ENCODE measurements at regions not wholly inside any gene's neighbourhood (a gene's known extent, or its start where the extent isn't known, plus 50 kb on each side); places are given as distances from the start of the nearest gene placed in this dataset.

DNA sequence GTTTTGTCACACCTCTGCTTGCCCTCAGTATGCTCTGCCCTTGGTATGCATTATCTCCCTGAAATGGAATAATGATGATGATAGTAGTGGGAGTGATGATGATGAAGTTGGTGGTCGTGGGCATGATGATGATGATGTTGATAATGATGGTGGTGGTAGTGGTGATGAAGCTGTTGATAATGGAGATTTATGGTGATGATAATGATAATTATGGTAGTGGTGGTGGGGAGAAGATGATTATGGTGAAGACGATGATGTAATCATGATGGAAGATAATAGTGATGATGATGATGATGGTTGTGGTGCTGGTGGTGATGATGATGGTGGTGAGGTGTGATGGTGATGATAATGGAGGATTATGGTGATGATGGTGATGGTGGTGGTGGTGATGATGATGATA, 390.1 kb upstream of the EEF2KMT start:
- Histone ChIP-seq H3K4me1 (ENCODE audit: insufficient read depth, low read length) (no peaks in the 10 kb centered on the region), H3K9ac (ENCODE audit: low read depth, low read length) (no peak overlapping the region), H3K36me3 (ENCODE audit: insufficient read depth, low read length) (no peaks in the 10 kb centered on the region), H3K9me3 (ENCODE audit: control insufficient read depth, insufficient read depth, low read length) (no peaks in the 10 kb centered on the region)

DNA sequence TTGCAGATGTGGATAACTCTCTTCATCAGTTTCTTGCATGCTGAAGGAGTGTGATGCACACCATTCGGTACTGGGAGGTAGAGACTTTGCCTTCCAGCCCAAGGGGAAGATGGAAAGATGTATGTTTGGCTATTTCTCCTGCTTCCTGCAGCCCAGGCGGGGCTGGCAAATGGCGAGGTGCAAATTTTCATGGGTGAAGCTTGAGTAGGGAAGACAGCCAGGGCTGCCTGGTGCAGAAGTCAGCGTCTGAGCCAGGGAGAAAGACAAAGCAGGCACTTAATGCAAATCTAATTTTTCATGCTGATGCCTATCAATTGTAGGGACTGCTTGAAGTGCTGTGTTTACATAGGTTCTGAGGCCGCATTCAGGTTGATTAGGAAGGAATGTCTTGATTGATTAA, 384.7 kb upstream of the EEF2KMT start:
- Histone ChIP-seq H3K4me1 (ENCODE audit: insufficient read depth, low read length) (peaks cover 7% of the 10 kb centered on the region; the same call in 1 of the 2 replicates), H3K36me3 (ENCODE audit: insufficient read depth, low read length) (no peaks in the 10 kb centered on the region), H3K9ac (ENCODE audit: low read depth, low read length) (no peak overlapping the region), H3K9me3 (ENCODE audit: control insufficient read depth, insufficient read depth, low read length) (no peaks in the 10 kb centered on the region)

DNA sequence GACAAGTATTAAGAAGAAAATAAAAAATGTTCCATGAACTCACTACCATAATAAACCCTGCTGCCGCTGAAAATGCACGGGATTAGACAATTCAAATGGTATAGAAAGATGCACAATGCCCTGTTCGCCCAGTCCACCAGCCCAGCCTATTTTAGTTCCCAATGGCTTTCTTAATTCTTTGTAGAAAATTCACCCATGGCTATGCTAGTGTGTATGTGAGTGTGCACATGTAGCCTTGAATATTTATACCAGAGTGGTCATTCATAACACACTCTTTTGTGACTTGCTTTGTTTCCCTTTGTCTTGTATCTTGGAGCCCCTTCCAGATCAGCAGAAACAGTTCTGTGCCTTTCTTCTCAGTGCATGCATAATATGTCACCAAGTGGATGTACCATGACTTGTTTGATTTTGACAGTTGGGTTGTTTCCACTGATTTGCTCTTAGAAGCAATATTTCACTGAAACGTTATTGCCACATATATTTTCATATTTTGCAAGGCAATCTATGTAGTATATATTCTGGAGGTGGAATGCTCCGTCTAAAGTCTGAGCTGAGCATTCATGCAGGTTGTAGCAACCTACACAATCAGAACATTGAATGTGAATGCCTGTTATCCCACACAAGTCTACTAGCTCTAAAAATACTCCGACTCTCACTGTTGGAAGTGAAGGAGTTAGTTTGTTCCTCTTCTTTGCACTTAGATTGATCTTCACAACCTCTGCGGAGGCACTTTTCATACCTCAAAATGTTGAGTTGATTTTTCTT, 383.0 kb upstream of the EEF2KMT start:
- H3K9ac ChIP-seq (ENCODE audit: low read depth, low read length), result no peak overlapping the region
- no peaks in the 10 kb centered on the region for H3K9me3 ChIP-seq (ENCODE audit: control insufficient read depth, insufficient read depth, low read length)
- no peaks in the 10 kb centered on the region for H3K36me3 ChIP-seq (ENCODE audit: insufficient read depth, low read length)
- peaks cover 7% of the 10 kb centered on the region; the same call in 1 of the 2 replicates for H3K4me1 ChIP-seq (ENCODE audit: insufficient read depth, low read length)

GRCh38 chr16:5479926-5480325, 382.3 kb upstream of the EEF2KMT start:
- H3K4me1 ChIP-seq (ENCODE audit: insufficient read depth, low read length), result peaks cover 7% of the 10 kb centered on the region; the same call in 1 of the 2 replicates
- H3K9me3 ChIP-seq (ENCODE audit: control insufficient read depth, insufficient read depth, low read length), result no peaks in the 10 kb centered on the region
- no peak overlapping the region for H3K9ac ChIP-seq (ENCODE audit: low read depth, low read length)
- H3K36me3 ChIP-seq (ENCODE audit: insufficient read depth, low read length), result no peaks in the 10 kb centered on the region

- Histone ChIP-seq H3K4me1 (ENCODE audit: insufficient read depth, low read length) (peaks cover 7% of the 10 kb centered on the region; the same call in 1 of the 2 replicates), H3K36me3 (ENCODE audit: insufficient read depth, low read length) (no peaks in the 10 kb centered on the region), H3K9ac (ENCODE audit: low read depth, low read length) (no peak overlapping the region), H3K9me3 (ENCODE audit: control insufficient read depth, insufficient read depth, low read length) (no peaks in the 10 kb centered on the region)
These were observed 380.4 kb upstream of the EEF2KMT start for GRCh38 chr16:5478036-5478435.

- Histone ChIP-seq H3K9ac (ENCODE audit: low read depth, low read length) (no peak overlapping the region), H3K36me3 (ENCODE audit: insufficient read depth, low read length) (no peaks in the 10 kb centered on the region), H3K4me1 (ENCODE audit: insufficient read depth, low read length) (peaks cover 7% of the 10 kb centered on the region; the same call in 1 of the 2 replicates), H3K9me3 (ENCODE audit: control insufficient read depth, insufficient read depth, low read length) (no peaks in the 10 kb centered on the region)
These were observed 379.7 kb upstream of the EEF2KMT start for GRCh38 chr16:5477251-5477650.

- H3K4me1 ChIP-seq (ENCODE audit: insufficient read depth, low read length), result no peaks in the 10 kb centered on the region
- H3K36me3 ChIP-seq (ENCODE audit: insufficient read depth, low read length), result no peaks in the 10 kb centered on the region
- no peak overlapping the region for H3K9ac ChIP-seq (ENCODE audit: low read depth, low read length)
- no peaks in the 10 kb centered on the region for H3K9me3 ChIP-seq (ENCODE audit: control insufficient read depth, insufficient read depth, low read length)
These were observed 375.0 kb upstream of the EEF2KMT start for GRCh38 chr16:5472552-5472951.

- no peaks in the 10 kb centered on the region for H3K9me3 ChIP-seq (ENCODE audit: control insufficient read depth, insufficient read depth, low read length)
- no peaks in the 10 kb centered on the region for H3K4me1 ChIP-seq (ENCODE audit: insufficient read depth, low read length)
- H3K36me3 ChIP-seq (ENCODE audit: insufficient read depth, low read length), result no peaks in the 10 kb centered on the region
- no peak overlapping the region for H3K9ac ChIP-seq (ENCODE audit: low read depth, low read length)
These were observed 370.9 kb upstream of the EEF2KMT start for GRCh38 chr16:5468488-5468887.

GRCh38 chr16:5467552-5467951, 370.0 kb upstream of the EEF2KMT start:
- Histone ChIP-seq H3K9me3 (ENCODE audit: control insufficient read depth, insufficient read depth, low read length) (no peaks in the 10 kb centered on the region), H3K4me1 (ENCODE audit: insufficient read depth, low read length) (no peaks in the 10 kb centered on the region), H3K36me3 (ENCODE audit: insufficient read depth, low read length) (no peaks in the 10 kb centered on the region)

DNA sequence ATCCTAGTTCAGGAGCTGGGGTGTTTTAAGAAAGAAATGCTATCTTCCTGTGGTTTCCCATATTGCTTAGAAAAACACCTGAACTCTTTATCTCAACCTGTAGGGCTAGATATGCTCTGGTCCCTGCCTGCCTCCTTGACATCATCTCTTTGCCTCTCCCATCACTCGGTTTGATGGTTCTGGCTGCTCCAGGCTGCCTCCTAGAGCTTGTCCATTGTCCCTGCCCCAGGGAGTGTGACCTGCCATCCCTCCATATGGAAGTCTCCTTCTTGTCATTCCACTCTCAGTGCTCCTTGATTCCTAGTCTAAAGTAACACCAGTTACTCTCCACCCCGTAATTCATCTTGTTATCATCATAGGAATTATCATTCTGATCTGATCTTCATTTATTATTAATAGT, 369.0 kb upstream of the EEF2KMT start:
- no peaks in the 10 kb centered on the region for H3K36me3 ChIP-seq (ENCODE audit: insufficient read depth, low read length)
- H3K9ac ChIP-seq (ENCODE audit: low read depth, low read length), result no peak overlapping the region
- H3K9me3 ChIP-seq (ENCODE audit: control insufficient read depth, insufficient read depth, low read length), result no peaks in the 10 kb centered on the region
- no peaks in the 10 kb centered on the region for H3K4me1 ChIP-seq (ENCODE audit: insufficient read depth, low read length)

More at GRCh38 chr16:5467552-5467951, 370.0 kb upstream of the EEF2KMT start:
- no peak overlapping the region for H3K9ac ChIP-seq (ENCODE audit: low read depth, low read length)

- Histone ChIP-seq H3K9me3 (ENCODE audit: control insufficient read depth, insufficient read depth, low read length) (no peaks in the 10 kb centered on the region), H3K36me3 (ENCODE audit: insufficient read depth, low read length) (no peaks in the 10 kb centered on the region), H3K4me1 (ENCODE audit: insufficient read depth, low read length) (no peaks in the 10 kb centered on the region), H3K9ac (ENCODE audit: low read depth, low read length) (no peak overlapping the region)
These were observed 368.1 kb upstream of the EEF2KMT start for GRCh38 chr16:5465714-5466113.

GRCh38 chr16:5463820-5464219, 366.2 kb upstream of the EEF2KMT start:
- Histone ChIP-seq H3K9ac (ENCODE audit: low read depth, low read length) (no peak overlapping the region), H3K4me1 (ENCODE audit: insufficient read depth, low read length) (no peaks in the 10 kb centered on the region), H3K9me3 (ENCODE audit: control insufficient read depth, insufficient read depth, low read length) (no peaks in the 10 kb centered on the region), H3K36me3 (ENCODE audit: insufficient read depth, low read length) (no peaks in the 10 kb centered on the region)

GRCh38 chr16:5461574-5461973, 364.0 kb upstream of the EEF2KMT start:
- H3K4me1 ChIP-seq (ENCODE audit: insufficient read depth, low read length), result no peaks in the 10 kb centered on the region
- H3K36me3 ChIP-seq (ENCODE audit: insufficient read depth, low read length), result no peaks in the 10 kb centered on the region
- H3K9ac ChIP-seq (ENCODE audit: low read depth, low read length), result no peak overlapping the region
- H3K9me3 ChIP-seq (ENCODE audit: control insufficient read depth, insufficient read depth, low read length), result no peaks in the 10 kb centered on the region

GRCh38 chr16:5461141-5461540, 363.5 kb upstream of the EEF2KMT start:
- Histone ChIP-seq H3K9me3 (ENCODE audit: control insufficient read depth, insufficient read depth, low read length) (no peaks in the 10 kb centered on the region), H3K4me1 (ENCODE audit: insufficient read depth, low read length) (no peaks in the 10 kb centered on the region), H3K36me3 (ENCODE audit: insufficient read depth, low read length) (no peaks in the 10 kb centered on the region), H3K9ac (ENCODE audit: low read depth, low read length) (no peak overlapping the region)

DNA sequence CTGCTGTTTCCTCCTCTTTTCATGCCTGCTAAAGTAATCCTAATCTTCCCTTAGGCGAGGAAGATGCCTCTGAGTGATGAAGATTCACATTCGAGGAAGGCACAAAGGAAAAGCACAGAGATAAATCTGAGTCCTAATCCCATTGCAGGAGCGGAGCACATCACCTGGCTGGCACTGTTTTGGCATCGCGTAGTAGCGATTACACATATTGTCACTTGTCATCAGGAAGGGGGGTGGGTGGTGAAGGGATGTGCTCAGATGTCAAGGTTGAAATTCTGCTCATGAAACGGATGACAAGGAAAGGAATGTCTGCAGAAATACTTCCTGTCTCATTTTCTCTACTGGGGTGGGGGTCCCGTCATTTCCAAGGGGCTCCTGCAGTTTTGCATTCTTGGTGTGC, 363.1 kb upstream of the EEF2KMT start:
- Histone ChIP-seq H3K36me3 (ENCODE audit: insufficient read depth, low read length) (no peaks in the 10 kb centered on the region), H3K9me3 (ENCODE audit: control insufficient read depth, insufficient read depth, low read length) (no peaks in the 10 kb centered on the region), H3K4me1 (ENCODE audit: insufficient read depth, low read length) (no peaks in the 10 kb centered on the region), H3K9ac (ENCODE audit: low read depth, low read length) (no peak overlapping the region)
